Mesenchymal stem cell (in vitro differentiated cells and primary cell): ENCODE measurements at regions not wholly inside any gene's neighbourhood (a gene's known extent, or its start where the extent isn't known, plus 50 kb on each side); places are given as distances from the start of the nearest gene placed in this dataset.
"Not testable (repeated sequence)": the region's sequence is repeated elsewhere in the genome, so short reads cannot be mapped to it uniquely, and the experiment has no call there.

Experiments used
- DNase-seq: peaks from one replicate; pipeline ENCODE4 v3.0.0-alpha.2; 2013
- H2AFZ ChIP-seq: one replicate; pipeline ENCODE4 v1.6.1; 2013; ENCODE audit warnings: low read depth, mild to moderate bottlenecking, control low read depth, inconsistent platforms, low read length, moderate library complexity
- H2AK5ac ChIP-seq: 2 replicates; pipeline ENCODE4 v1.6.1; 2013; ENCODE audit warnings: low read length, moderate library complexity, mild to moderate bottlenecking, inconsistent platforms; ENCODE audit not compliant: severe bottlenecking
- H2BK120ac ChIP-seq: one replicate; pipeline ENCODE4 v1.6.1; 2013; ENCODE audit warnings: low read depth, mild to moderate bottlenecking, inconsistent platforms, low read length, moderate library complexity
- H2BK12ac ChIP-seq, 2 experiments: one replicate each; pipeline ENCODE4 v1.6.1; 2013; ENCODE audit warnings: inconsistent platforms in 2 of 2, low read length in 2 of 2, mild to moderate bottlenecking in 2 of 2, moderate library complexity in 2 of 2, control low read depth in 1 of 2
- H2BK15ac ChIP-seq: one replicate; pipeline ENCODE4 v1.6.1; 2013; ENCODE audit warnings: mild to moderate bottlenecking, low read depth, inconsistent platforms; ENCODE audit not compliant: poor library complexity, severe bottlenecking
- H2BK5ac ChIP-seq: 2 replicates; pipeline ENCODE4 v1.6.1; 2013; ENCODE audit warnings: low read depth, mild to moderate bottlenecking, low read length, control low read depth, inconsistent platforms; ENCODE audit not compliant: poor library complexity, severe bottlenecking
- H3K14ac ChIP-seq, 2 experiments: one replicate each; pipeline ENCODE4 v1.6.1; 2013; ENCODE audit warnings: inconsistent platforms in 2 of 2, low read length in 2 of 2, control low read depth in 1 of 2, mild to moderate bottlenecking in 1 of 2, moderate library complexity in 1 of 2
- H3K18ac ChIP-seq, 2 experiments: one replicate each; pipeline ENCODE4 v1.6.1; 2013; ENCODE audit warnings: inconsistent platforms in 2 of 2, low read length in 2 of 2, control low read depth in 1 of 2, low read depth in 1 of 2, mild to moderate bottlenecking in 1 of 2
- H3K23ac ChIP-seq, 2 experiments: one replicate each; pipeline ENCODE4 v1.6.1; 2013; ENCODE audit warnings: inconsistent platforms in 2 of 2, low read length in 2 of 2, mild to moderate bottlenecking in 2 of 2, moderate library complexity in 2 of 2, control low read depth in 1 of 2
- H3K27ac ChIP-seq: 2 replicates; pipeline ENCODE4 v1.5.1; 2013; ENCODE audit warnings: mild to moderate bottlenecking, moderate library complexity, low read length, control low read depth, inconsistent platforms; ENCODE audit not compliant: poor library complexity, severe bottlenecking
- H3K27me3 ChIP-seq, 2 experiments: 2 replicates each; pipeline versions ENCODE4 v1.6.1 to v1.7.0; 2013; ENCODE audit warnings: low read length in 2 of 2, mild to moderate bottlenecking in 2 of 2, moderate library complexity in 2 of 2, control low read depth in 1 of 2, inconsistent platforms in 1 of 2; ENCODE audit not compliant: control insufficient read depth in 1 of 2, insufficient read depth in 1 of 2
- H3K36me3 ChIP-seq, 2 experiments: 2 replicates each; pipeline versions ENCODE4 v1.6.1 to v1.7.0; 2013; ENCODE audit warnings: low read length in 2 of 2, control low read depth in 1 of 2, inconsistent platforms in 1 of 2, low read depth in 1 of 2, mild to moderate bottlenecking in 1 of 2; ENCODE audit not compliant: insufficient read depth in 2 of 2, control insufficient read depth in 1 of 2
- H3K4ac ChIP-seq, 2 experiments: one replicate each; pipeline ENCODE4 v1.6.1; 2013; ENCODE audit warnings: inconsistent platforms in 2 of 2, low read length in 2 of 2, mild to moderate bottlenecking in 2 of 2, moderate library complexity in 2 of 2, control low read depth in 1 of 2, low read depth in 1 of 2
- H3K4me1 ChIP-seq: 2 replicates; pipeline ENCODE4 v1.6.1; 2013; ENCODE audit warnings: low read depth, low read length, control low read depth; ENCODE audit not compliant: control insufficient read depth, insufficient read depth
- H3K4me2 ChIP-seq: 2 replicates; pipeline ENCODE4 v1.6.1; 2013; ENCODE audit warnings: low read length, mild to moderate bottlenecking, inconsistent platforms; ENCODE audit not compliant: poor library complexity, severe bottlenecking
- H3K4me3 ChIP-seq, 2 experiments: 2 replicates each; pipeline versions ENCODE4 v1.5.1 to v1.7.0; 2013; ENCODE audit warnings: low read length in 2 of 2, mild to moderate bottlenecking in 2 of 2, control low read depth in 1 of 2, low read depth in 1 of 2; ENCODE audit not compliant: insufficient read depth in 1 of 2
- H3K79me1 ChIP-seq: replicated peaks from 2 replicates; pipeline ENCODE4 v1.6.1; 2013; ENCODE audit warnings: mild to moderate bottlenecking, control low read depth, low read length, inconsistent platforms; ENCODE audit not compliant: poor library complexity, severe bottlenecking
- H3K9ac ChIP-seq: 2 replicates; pipeline ENCODE4 v1.7.0; 2013; ENCODE audit warnings: mild to moderate bottlenecking, low read length, moderate library complexity
- H3K9me3 ChIP-seq: 2 replicates; pipeline ENCODE4 v1.7.0; 2013; ENCODE audit warnings: mild to moderate bottlenecking, low read length; ENCODE audit not compliant: control insufficient read depth
- H4K8ac ChIP-seq: one replicate; pipeline ENCODE4 v1.6.1; 2013; ENCODE audit warnings: inconsistent platforms, mild to moderate bottlenecking, low read length, moderate library complexity
- H4K91ac ChIP-seq: one replicate; pipeline ENCODE4 v1.6.1; 2013; ENCODE audit warnings: mild to moderate bottlenecking, low read length, inconsistent platforms
- WGBS: methylation state at CpG from one replicate; pipeline ENCODE4 v1.1.7; 2013; ENCODE audit warnings: mixed read lengths; 5-methylcytosine and 5-hydroxymethylcytosine counted together

GRCh38 chr10:121380211-121380610 lies 218.0 kb downstream of the FGFR2 start:
- Histone ChIP-seq H3K4me1 (no peaks in the 10 kb centered on the region), H3K9me3 (no peaks in the 10 kb centered on the region), H4K8ac (no peak overlapping the region), H3K79me1 (no peaks in the 10 kb centered on the region), H3K9ac (no peak overlapping the region), H2BK5ac (no peak overlapping the region), H3K4me2 (no peak overlapping the region), H3K18ac (no peak overlapping the region), H2BK12ac (no peak overlapping the region), H2AFZ (no peak overlapping the region), H3K27me3 (no peaks in the 10 kb centered on the region), H4K91ac (no peak overlapping the region), H3K14ac (no peak overlapping the region), H3K36me3 (no peaks in the 10 kb centered on the region), H3K4ac (no peak overlapping the region), H3K4me3 (no peak overlapping the region), H3K23ac (no peak overlapping the region), H2BK120ac (no peak overlapping the region), H2BK15ac (no peak overlapping the region), H3K27ac (no peak overlapping the region), H2AK5ac (no peak overlapping the region)
- WGBS = 82% methylated on average over 2 of the region's 3 CpGs
- no peak for DNase-seq

DNA sequence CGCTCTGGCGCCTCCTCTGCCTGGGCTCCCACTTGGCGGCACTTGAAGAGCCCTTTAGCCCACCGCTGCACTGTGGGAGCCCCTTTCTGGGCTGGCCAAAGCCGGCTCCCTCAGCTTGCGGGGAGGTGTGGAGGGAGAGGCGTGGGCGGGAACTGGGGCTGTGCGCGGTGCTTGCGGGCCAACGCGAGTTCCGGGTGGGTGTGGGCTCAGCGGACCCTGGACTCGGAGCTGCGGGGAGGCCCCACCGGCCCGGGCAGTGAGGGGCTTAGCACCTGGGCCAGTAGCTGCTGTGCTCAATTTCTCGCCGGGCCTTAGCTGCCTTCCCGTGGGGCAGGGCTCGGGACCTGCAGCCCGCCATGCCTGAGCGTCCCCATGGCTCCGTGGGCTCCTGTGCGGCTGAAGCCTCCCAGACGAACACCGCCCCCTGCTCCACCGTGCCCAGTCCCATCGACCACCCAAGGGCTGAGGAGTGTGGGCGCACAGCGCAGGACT lies 216.2 kb downstream of the FGFR2 start:
- H4K8ac ChIP-seq = not testable (repeated sequence)

DNA sequence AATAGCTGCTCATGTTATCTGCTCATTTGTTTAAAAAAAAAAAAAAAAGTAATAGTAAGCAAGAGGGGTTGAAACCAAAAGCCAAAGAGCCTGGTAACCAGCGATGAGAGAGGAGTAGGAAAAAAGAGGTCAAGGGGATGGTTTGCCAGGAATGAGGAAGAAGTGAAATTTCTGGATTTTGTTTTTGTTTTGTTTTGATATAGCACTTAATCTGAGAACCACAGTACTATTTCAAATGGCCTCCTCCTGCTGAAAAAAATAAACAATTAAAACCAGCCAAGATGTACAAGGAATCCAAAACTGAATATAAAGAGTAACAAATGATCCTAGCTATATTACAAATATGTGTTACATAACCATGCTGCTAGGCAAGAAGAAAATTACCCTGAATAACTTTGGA lies 213.1 kb downstream of the FGFR2 start:
- no peaks in the 10 kb centered on the region for H3K9me3 ChIP-seq
- no peak overlapping the region for H3K9ac ChIP-seq
- no peak overlapping the region for H2BK120ac ChIP-seq
- H3K27me3 ChIP-seq = no peaks in the 10 kb centered on the region
- no peak overlapping the region for H3K18ac ChIP-seq
- no peak overlapping the region for H3K27ac ChIP-seq
- no peak overlapping the region for H3K4ac ChIP-seq
- no peaks in the 10 kb centered on the region for H3K79me1 ChIP-seq
- no peak overlapping the region for H3K14ac ChIP-seq
- no peak for DNase-seq
- H2BK5ac ChIP-seq = no peak overlapping the region
- H3K4me1 ChIP-seq = no peaks in the 10 kb centered on the region
- no peak overlapping the region for H2BK15ac ChIP-seq
- no peak overlapping the region for H3K4me3 ChIP-seq
- H2BK12ac ChIP-seq = no peak overlapping the region
- H2AK5ac ChIP-seq = no peak overlapping the region
- H4K91ac ChIP-seq = no peak overlapping the region
- no peak overlapping the region for H2AFZ ChIP-seq
- 85% methylated on average over 1 of the region's 1 CpG for WGBS
- no peak overlapping the region for H4K8ac ChIP-seq
- no peak overlapping the region for H3K4me2 ChIP-seq
- H3K36me3 ChIP-seq = no peaks in the 10 kb centered on the region
- no peak overlapping the region for H3K23ac ChIP-seq

More for the DNA sequence above, 216.2 kb downstream of the FGFR2 start:
- H3K18ac ChIP-seq, H3K27me3 ChIP-seq, DNase-seq, H3K9ac ChIP-seq, H3K9me3 ChIP-seq, H3K79me1 ChIP-seq, H2BK120ac ChIP-seq, H3K27ac ChIP-seq, H3K4me2 ChIP-seq, H3K4me1 ChIP-seq, H3K36me3 ChIP-seq, H3K4me3 ChIP-seq, H2AFZ ChIP-seq, H2AK5ac ChIP-seq, H2BK15ac ChIP-seq, H4K91ac ChIP-seq, H3K14ac ChIP-seq, H2BK5ac ChIP-seq, H3K4ac ChIP-seq, H2BK12ac ChIP-seq, H3K23ac ChIP-seq: not testable (repeated sequence)
- WGBS = 96% methylated on average over 31 of the region's 33 CpGs

DNA sequence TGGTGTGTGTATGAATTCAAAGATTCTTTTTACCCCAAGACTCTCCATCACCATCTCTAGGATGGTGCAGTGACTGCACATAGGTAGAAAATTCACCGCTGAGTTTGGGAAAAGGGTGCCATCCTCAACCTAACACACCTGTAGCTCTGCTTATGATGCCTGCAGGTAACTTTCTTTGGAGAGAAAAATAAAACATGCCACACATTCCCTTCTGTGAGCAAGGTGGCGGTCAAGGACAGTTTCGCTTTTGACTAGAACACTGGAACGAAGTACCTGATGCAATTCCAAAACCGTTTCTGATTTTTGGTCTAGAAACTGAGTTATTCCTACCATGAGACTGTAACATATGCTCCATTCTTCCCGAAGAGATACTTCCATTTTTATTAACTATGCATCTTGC lies 205.6 kb downstream of the FGFR2 start:
- no peak overlapping the region for H3K4me2 ChIP-seq
- no peak overlapping the region for H4K91ac ChIP-seq
- H2AK5ac ChIP-seq = no peak overlapping the region
- no peak overlapping the region for H4K8ac ChIP-seq
- H3K18ac ChIP-seq = no peak overlapping the region
- H3K4me3 ChIP-seq = no peak overlapping the region
- no peaks in the 10 kb centered on the region for H3K9me3 ChIP-seq
- H3K27ac ChIP-seq = no peak overlapping the region
- H2BK120ac ChIP-seq = no peak overlapping the region
- H3K9ac ChIP-seq = no peak overlapping the region
- H3K27me3 ChIP-seq = no peaks in the 10 kb centered on the region
- H2AFZ ChIP-seq = no peak overlapping the region
- H2BK15ac ChIP-seq = no peak overlapping the region
- no peaks in the 10 kb centered on the region for H3K36me3 ChIP-seq
- no peak overlapping the region for H2BK5ac ChIP-seq
- no peaks in the 10 kb centered on the region for H3K79me1 ChIP-seq
- no peak for DNase-seq
- H3K23ac ChIP-seq = no peak overlapping the region
- no peak overlapping the region for H3K4ac ChIP-seq
- WGBS = 74% methylated on average over 6 of the region's 6 CpGs
- no peak overlapping the region for H2BK12ac ChIP-seq
- no peaks in the 10 kb centered on the region for H3K4me1 ChIP-seq
- H3K14ac ChIP-seq = no peak overlapping the region
